ENCODE measurements at regions not wholly inside any gene's neighbourhood (a gene's known extent, or its start where the extent isn't known, plus 50 kb on each side); places are given as distances from the start of the nearest gene placed in this dataset.
"Not testable (repeated sequence)": the region's sequence is repeated elsewhere in the genome, so short reads cannot be mapped to it uniquely, and the experiment has no call there.

DNA sequence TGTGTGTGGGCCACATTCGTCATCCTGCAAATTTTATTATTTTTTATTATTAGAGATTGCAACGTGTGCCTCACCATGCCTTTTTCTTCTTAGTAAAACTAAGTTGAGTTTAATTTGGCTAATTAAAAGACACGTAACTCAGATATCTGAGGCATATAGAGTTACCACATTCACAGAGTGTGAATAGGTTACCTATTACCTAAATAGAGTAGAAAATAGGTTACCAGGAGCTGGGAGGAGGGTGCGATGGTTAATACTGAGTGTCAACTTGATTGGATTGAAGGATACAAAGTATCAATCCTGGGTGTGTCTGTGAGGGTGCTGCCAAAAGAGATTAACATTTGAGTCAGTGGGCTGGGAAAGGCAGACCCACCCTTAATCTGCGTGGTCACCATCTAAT, 116.3 kb upstream of the CARD11 start:
- H3K4me3 ChIP-seq (ENCODE audit: low read depth, low read length); H3K4me1 ChIP-seq (ENCODE audit: control insufficient read depth, insufficient read depth, low read length, unreplicated experiment); H3K79me2 ChIP-seq (ENCODE audit: control insufficient read depth, insufficient read depth, low read length, unreplicated experiment); H3K27me3 ChIP-seq (ENCODE audit: insufficient read depth, low read length); H3K27ac ChIP-seq (ENCODE audit: low read depth, low read length); H3K36me3 ChIP-seq (ENCODE audit: insufficient read depth, low read length); H2AFZ ChIP-seq (ENCODE audit: low read length, unreplicated experiment): not testable (repeated sequence)

DNA sequence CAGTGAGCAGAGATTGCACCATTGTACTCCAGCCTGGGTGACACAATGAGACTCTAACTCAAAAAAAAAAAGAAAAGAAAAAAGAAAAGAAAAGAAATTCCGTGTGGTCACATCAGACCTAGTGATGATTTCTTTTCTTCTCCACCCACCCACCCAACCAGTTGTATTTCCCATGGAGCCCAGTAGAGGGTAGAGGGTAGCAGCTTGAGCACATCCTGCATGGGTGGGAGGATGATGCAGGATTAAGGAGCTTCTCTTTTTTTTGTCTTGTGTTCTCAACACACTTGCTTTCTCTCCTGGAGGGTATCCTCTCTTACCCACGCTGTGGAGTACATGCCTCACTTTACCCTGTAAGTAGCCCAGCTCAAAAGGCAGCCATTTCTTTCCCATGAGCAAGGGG, 118.6 kb upstream of the CARD11 start:
- no peak overlapping the region for H2AFZ ChIP-seq (ENCODE audit: low read length, unreplicated experiment)
- H3K36me3 ChIP-seq (ENCODE audit: insufficient read depth, low read length), result no peaks in the 10 kb centered on the region
- H3K27ac ChIP-seq (ENCODE audit: low read depth, low read length), result no peak overlapping the region
- H3K79me2 ChIP-seq (ENCODE audit: control insufficient read depth, insufficient read depth, low read length, unreplicated experiment), result no peaks in the 10 kb centered on the region
- H3K4me3 ChIP-seq (ENCODE audit: low read depth, low read length), result no peak overlapping the region
- no peaks in the 10 kb centered on the region for H3K4me1 ChIP-seq (ENCODE audit: control insufficient read depth, insufficient read depth, low read length, unreplicated experiment)
- H3K27me3 ChIP-seq (ENCODE audit: insufficient read depth, low read length), result no peaks in the 10 kb centered on the region

DNA sequence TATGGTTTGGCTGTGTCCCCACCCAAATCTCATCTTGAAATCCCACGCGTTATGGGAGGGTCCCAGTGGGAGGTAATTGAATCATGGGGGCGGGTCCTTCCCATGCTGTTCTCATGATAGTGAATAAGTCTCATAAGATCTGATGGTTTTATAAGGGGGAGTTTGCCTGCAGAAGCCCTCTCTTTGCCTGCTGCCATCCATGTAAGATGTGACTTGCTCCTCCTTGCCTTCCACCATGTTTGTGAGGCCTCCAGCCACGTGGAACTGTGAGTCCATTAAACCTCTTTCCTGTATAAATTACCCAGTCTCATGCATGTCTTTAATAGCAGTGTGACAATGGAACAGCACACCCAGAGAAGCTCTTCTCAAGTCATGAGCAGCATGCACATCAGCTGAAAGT, 119.1 kb upstream of the CARD11 start:
- H3K27me3 ChIP-seq (ENCODE audit: insufficient read depth, low read length); H3K4me3 ChIP-seq (ENCODE audit: low read depth, low read length); H2AFZ ChIP-seq (ENCODE audit: low read length, unreplicated experiment): not testable (repeated sequence)

DNA sequence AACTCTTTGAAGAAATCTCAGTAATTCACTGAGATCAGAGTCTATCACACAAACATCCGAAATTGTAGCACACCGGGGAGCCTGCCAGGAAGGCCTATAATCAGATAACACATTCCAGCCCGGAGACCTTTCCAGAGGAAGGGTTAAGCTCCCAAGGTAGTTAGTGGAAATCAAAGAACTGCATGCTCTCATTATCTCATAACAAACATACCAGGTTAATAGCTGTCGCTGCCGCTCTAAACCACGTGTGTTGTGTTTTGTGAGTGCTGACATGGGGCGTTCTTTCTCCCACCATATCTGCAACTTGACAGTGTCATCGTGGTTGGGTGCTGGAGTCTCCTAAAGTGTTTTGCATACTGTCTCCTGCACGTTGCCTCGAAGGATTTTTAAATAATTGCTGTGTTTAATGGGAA, 120.7 kb upstream of the CARD11 start:
- H3K4me1 ChIP-seq (ENCODE audit: control insufficient read depth, insufficient read depth, low read length, unreplicated experiment), result no peaks in the 10 kb centered on the region
- no peaks in the 10 kb centered on the region for H3K36me3 ChIP-seq (ENCODE audit: insufficient read depth, low read length)
- H3K27me3 ChIP-seq (ENCODE audit: insufficient read depth, low read length), result no peaks in the 10 kb centered on the region
- H3K27ac ChIP-seq (ENCODE audit: low read depth, low read length), result no peak overlapping the region
- no peak overlapping the region for H2AFZ ChIP-seq (ENCODE audit: low read length, unreplicated experiment)
- H3K79me2 ChIP-seq (ENCODE audit: control insufficient read depth, insufficient read depth, low read length, unreplicated experiment), result no peaks in the 10 kb centered on the region
- no peak overlapping the region for H3K4me3 ChIP-seq (ENCODE audit: low read depth, low read length)

More for the DNA sequence above, 119.1 kb upstream of the CARD11 start:
- H3K27ac ChIP-seq (ENCODE audit: low read depth, low read length); H3K4me1 ChIP-seq (ENCODE audit: control insufficient read depth, insufficient read depth, low read length, unreplicated experiment); H3K36me3 ChIP-seq (ENCODE audit: insufficient read depth, low read length); H3K79me2 ChIP-seq (ENCODE audit: control insufficient read depth, insufficient read depth, low read length, unreplicated experiment): not testable (repeated sequence)

DNA sequence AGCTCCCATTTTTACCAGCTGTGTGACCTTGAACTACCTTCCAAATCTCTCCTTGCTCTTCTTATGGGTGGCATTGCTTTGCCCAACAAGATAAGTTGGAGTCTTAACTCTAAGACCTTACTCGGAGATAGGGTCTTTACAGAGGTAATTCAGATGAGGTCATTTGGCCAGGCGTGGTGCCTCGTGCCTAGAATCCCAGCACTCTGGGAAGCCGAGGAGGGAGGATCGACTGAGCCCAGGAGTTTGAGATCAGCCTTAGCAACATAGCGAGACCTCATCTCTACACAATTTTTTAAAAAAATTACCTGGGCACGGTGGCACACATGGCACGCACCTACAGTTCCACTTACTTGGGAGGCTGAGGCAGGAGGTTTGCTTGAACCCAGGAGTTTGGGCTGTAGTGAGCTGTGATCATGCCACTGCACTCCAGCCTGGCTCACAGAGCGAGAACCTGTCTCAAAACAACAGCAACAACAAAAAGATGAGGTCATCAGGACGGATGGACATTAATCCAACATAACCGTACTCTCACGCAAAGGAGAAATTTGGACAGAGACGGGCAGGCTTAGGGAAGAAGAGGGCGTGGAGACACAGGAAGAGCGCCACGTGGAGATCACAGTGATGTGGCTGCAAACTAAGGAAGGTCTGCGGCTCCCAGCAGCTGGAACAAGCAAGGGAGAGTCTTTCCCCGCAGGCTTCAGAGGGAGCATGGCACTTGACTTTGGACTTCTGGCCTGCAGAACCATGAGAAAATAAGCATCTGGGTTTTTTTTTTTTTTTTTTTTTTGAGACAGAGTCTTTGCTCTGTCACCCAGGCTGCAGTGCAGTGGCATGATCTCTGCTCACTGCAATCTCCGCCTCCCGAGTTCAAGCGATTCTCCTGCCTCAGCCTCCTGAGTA, 122.3 kb upstream of the CARD11 start:
- Histone ChIP-seq H3K27me3 (ENCODE audit: insufficient read depth, low read length) (no peaks in the 10 kb centered on the region), H2AFZ (ENCODE audit: low read length, unreplicated experiment) (no peak overlapping the region), H3K4me3 (ENCODE audit: low read depth, low read length) (no peak overlapping the region), H3K36me3 (ENCODE audit: insufficient read depth, low read length) (no peaks in the 10 kb centered on the region), H3K79me2 (ENCODE audit: control insufficient read depth, insufficient read depth, low read length, unreplicated experiment) (no peaks in the 10 kb centered on the region), H3K27ac (ENCODE audit: low read depth, low read length) (no peak overlapping the region), H3K4me1 (ENCODE audit: control insufficient read depth, insufficient read depth, low read length, unreplicated experiment) (no peaks in the 10 kb centered on the region)

DNA sequence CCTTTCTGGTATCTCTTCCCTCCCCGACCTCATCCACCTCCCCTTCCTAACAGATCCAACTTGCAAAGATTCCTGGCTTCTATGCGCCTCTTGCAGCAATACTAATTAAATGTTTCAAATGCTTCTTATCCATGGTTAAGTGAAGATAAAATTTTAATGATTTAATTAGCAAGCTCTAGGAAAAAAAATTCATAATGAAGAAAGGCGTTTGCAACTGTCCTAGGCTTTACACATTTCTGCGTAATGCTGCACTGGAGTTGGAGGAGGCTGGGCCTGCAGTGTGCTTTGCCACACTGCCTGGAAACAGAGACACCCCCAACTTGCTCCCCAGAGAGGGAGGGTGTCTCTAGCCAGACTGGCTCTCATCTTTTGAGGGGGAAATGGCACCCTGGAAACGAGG, 123.9 kb upstream of the CARD11 start:
- Histone ChIP-seq H3K27me3 (ENCODE audit: insufficient read depth, low read length) (no peaks in the 10 kb centered on the region), H3K36me3 (ENCODE audit: insufficient read depth, low read length) (no peaks in the 10 kb centered on the region), H3K4me3 (ENCODE audit: low read depth, low read length) (no peak overlapping the region), H3K4me1 (ENCODE audit: control insufficient read depth, insufficient read depth, low read length, unreplicated experiment) (no peaks in the 10 kb centered on the region), H2AFZ (ENCODE audit: low read length, unreplicated experiment) (no peak overlapping the region), H3K79me2 (ENCODE audit: control insufficient read depth, insufficient read depth, low read length, unreplicated experiment) (no peaks in the 10 kb centered on the region), H3K27ac (ENCODE audit: low read depth, low read length) (no peak overlapping the region)

DNA sequence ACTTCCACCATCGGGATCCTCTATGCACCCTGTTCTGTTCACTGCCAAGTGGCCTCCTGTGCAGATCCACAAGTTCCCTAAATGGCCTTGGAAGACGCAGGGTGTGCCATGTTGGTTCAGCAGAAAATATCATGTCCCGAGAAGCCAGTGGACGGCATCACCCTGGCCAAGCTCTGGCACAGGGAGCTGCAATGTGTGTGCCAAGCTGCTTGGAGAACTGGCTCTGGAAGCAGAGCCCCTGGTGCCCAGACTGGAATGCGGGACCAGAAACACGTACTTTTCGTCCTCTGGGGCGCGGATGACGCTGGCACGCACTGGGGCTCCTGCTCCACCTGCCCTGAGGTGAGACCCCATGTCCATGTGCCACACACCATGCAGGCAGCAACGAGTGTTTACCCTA, 124.7 kb upstream of the CARD11 start:
- Histone ChIP-seq H3K36me3 (ENCODE audit: insufficient read depth, low read length) (no peaks in the 10 kb centered on the region), H3K4me3 (ENCODE audit: low read depth, low read length) (no peak overlapping the region), H3K4me1 (ENCODE audit: control insufficient read depth, insufficient read depth, low read length, unreplicated experiment) (no peaks in the 10 kb centered on the region), H2AFZ (ENCODE audit: low read length, unreplicated experiment) (no peak overlapping the region), H3K27me3 (ENCODE audit: insufficient read depth, low read length) (no peaks in the 10 kb centered on the region), H3K79me2 (ENCODE audit: control insufficient read depth, insufficient read depth, low read length, unreplicated experiment) (no peaks in the 10 kb centered on the region), H3K27ac (ENCODE audit: low read depth, low read length) (no peak overlapping the region)

DNA sequence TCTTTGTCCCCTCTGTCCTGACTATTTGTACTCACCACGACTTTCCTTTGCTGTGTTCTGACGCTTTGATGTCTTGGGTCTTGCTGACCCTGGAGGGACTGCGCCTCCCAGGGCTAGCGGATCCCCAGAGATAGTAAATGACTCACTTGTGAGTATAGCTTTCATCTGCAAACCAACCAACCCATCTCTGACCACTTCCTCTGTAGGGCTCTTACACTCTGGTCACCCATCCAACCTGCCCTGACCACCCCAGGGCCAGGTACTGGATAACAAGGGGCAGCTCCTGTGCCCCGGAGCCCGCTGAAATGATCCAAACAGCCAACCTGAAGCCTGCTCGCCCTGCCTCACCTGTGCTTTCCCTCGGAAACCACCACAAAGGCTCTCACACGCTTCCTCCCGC, 125.2 kb upstream of the CARD11 start:
- Histone ChIP-seq H3K36me3 (ENCODE audit: insufficient read depth, low read length) (no peaks in the 10 kb centered on the region), H3K27ac (ENCODE audit: low read depth, low read length) (no peak overlapping the region), H3K79me2 (ENCODE audit: control insufficient read depth, insufficient read depth, low read length, unreplicated experiment) (no peaks in the 10 kb centered on the region), H2AFZ (ENCODE audit: low read length, unreplicated experiment) (no peak overlapping the region), H3K27me3 (ENCODE audit: insufficient read depth, low read length) (no peaks in the 10 kb centered on the region), H3K4me1 (ENCODE audit: control insufficient read depth, insufficient read depth, low read length, unreplicated experiment) (no peaks in the 10 kb centered on the region), H3K4me3 (ENCODE audit: low read depth, low read length) (no peak overlapping the region)

DNA sequence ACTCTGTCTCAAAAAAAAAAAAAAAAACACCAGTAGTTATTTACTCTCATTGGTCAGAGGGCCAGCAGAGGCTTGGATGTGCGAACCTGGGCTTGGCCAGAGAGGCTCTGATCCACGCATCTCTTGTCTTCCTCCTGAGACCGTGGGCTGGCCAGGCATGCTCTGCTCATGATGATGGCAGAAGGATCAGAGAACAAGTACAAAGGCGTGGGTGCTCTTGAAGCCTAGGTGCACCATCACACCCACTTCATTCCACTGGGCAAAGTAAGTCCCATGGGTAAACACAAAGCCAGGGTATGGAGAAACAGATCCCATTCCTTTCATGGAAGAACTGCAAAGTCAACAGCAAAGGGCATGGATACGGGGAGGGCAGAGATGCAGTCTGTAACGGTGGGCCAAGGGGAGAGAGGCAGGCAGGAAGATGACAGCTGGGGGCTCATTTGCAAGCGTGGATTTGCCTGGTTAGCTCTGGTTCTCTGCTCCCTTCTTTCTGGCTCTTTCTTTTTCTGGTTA, 128.2 kb upstream of the SDK1 start:
- no peak overlapping the region for H2AFZ ChIP-seq (ENCODE audit: low read length, unreplicated experiment)
- H3K27ac ChIP-seq (ENCODE audit: low read depth, low read length), result no peak overlapping the region
- H3K4me3 ChIP-seq (ENCODE audit: low read depth, low read length), result no peak overlapping the region
- no peaks in the 10 kb centered on the region for H3K36me3 ChIP-seq (ENCODE audit: insufficient read depth, low read length)
- no peaks in the 10 kb centered on the region for H3K79me2 ChIP-seq (ENCODE audit: control insufficient read depth, insufficient read depth, low read length, unreplicated experiment)
- H3K4me1 ChIP-seq (ENCODE audit: control insufficient read depth, insufficient read depth, low read length, unreplicated experiment), result no peaks in the 10 kb centered on the region
- H3K27me3 ChIP-seq (ENCODE audit: insufficient read depth, low read length), result peaks cover 15% of the 10 kb centered on the region; the same call in 1 of the 2 replicates

DNA sequence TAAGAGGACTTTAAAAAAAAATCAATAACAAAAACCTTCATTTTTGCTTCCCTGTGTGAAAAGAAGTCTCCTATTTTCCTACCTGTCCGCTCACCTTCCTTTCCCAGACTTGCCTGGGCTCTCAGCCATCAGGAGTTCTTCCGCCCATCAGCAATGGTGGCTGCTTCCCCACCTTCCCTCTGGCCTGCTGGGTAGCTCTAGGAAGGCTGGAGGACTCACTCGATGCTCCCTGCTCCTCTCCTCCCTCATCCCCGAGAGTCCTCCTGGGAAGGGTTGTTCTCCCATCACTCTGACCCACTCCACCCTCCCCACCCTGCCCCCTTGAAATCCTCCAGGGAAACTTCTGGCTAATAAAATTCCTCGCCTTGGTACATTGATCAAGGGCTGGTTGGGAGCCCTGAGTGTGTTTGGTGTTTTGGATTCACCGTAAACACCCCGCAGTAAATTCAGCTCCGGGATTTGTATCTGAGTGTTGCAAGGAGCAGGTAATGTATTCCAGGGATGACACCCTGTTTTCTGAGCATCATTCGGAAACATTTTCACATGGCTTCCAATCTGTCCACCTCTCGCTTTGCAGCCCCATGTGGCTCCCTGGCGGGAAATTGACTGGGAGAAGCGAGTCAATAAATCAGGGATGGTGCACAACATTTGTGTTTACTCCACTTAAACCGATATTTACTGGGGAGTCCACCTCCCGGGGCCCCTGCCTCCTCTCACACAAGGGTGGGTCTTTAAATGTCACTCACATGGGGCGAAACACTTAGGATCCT, 126.4 kb upstream of the SDK1 start:
- no peaks in the 10 kb centered on the region for H3K4me1 ChIP-seq (ENCODE audit: control insufficient read depth, insufficient read depth, low read length, unreplicated experiment)
- H3K79me2 ChIP-seq (ENCODE audit: control insufficient read depth, insufficient read depth, low read length, unreplicated experiment), result no peaks in the 10 kb centered on the region
- H3K27ac ChIP-seq (ENCODE audit: low read depth, low read length), result no peak overlapping the region
- H3K27me3 ChIP-seq (ENCODE audit: insufficient read depth, low read length), result peaks cover 20% of the 10 kb centered on the region; the same call in 1 of the 2 replicates
- no peak overlapping the region for H3K4me3 ChIP-seq (ENCODE audit: low read depth, low read length)
- H2AFZ ChIP-seq (ENCODE audit: low read length, unreplicated experiment), result no peak overlapping the region
- H3K36me3 ChIP-seq (ENCODE audit: insufficient read depth, low read length), result no peaks in the 10 kb centered on the region
